ENCODE measurements at regions not wholly inside any gene's neighbourhood (a gene's known extent, or its start where the extent isn't known, plus 50 kb on each side); places are given as distances from the start of the nearest gene placed in this dataset.

- H3K36me3 Mint-ChIP-seq (ENCODE audit: low read depth, unreplicated experiment): no peaks in the 10 kb centered on the region
- Histone ChIP-seq H3K4me2 (ENCODE audit: low read length) (no peak overlapping the region), H4K20me1 (ENCODE audit: insufficient read depth, low read length) (no peaks in the 10 kb centered on the region), H3K27me3 (ENCODE audit: insufficient read depth, low read length) (no peaks in the 10 kb centered on the region), H3K36me3 (ENCODE audit: insufficient read depth, low read length) (no peaks in the 10 kb centered on the region), H3K4me1 (ENCODE audit: insufficient read depth, low read length) (peaks cover 10% of the 10 kb centered on the region), H3K9ac (ENCODE audit: low read length) (no peak overlapping the region), H3K79me2 (ENCODE audit: insufficient read depth, low read length) (no peaks in the 10 kb centered on the region), H3K27ac (ENCODE audit: low read depth, low read length) (no peak overlapping the region), H3K9me3 (ENCODE audit: insufficient read depth, low read depth, low read length) (no peaks in the 10 kb centered on the region), H2AFZ (ENCODE audit: low read depth, low read length) (no peak overlapping the region), H3K4me3 (ENCODE audit: insufficient read depth, low read depth, low read length) (no peak overlapping the region)
- H3K9me3 Mint-ChIP-seq (ENCODE audit: unreplicated experiment): no peaks in the 10 kb centered on the region
- TF ChIP-seq EZH2 (IDR thresholded peaks at IDR 0.05; ENCODE audit: insufficient read depth, low read length): no peak
- TF ChIP-seq, protein P1, sequence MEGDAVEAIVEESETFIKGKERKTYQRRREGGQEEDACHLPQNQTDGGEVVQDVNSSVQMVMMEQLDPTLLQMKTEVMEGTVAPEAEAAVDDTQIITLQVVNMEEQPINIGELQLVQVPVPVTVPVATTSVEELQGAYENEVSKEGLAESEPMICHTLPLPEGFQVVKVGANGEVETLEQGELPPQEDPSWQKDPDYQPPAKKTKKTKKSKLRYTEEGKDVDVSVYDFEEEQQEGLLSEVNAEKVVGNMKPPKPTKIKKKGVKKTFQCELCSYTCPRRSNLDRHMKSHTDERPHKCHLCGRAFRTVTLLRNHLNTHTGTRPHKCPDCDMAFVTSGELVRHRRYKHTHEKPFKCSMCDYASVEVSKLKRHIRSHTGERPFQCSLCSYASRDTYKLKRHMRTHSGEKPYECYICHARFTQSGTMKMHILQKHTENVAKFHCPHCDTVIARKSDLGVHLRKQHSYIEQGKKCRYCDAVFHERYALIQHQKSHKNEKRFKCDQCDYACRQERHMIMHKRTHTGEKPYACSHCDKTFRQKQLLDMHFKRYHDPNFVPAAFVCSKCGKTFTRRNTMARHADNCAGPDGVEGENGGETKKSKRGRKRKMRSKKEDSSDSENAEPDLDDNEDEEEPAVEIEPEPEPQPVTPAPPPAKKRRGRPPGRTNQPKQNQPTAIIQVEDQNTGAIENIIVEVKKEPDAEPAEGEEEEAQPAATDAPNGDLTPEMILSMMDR (IDR thresholded peaks at IDR 0.05; ENCODE audit: insufficient read depth, low read depth, low read length): no peak
- FAIRE-seq (no peak), DNase-seq (ENCODE audit: low read depth) (peak; percentile 52)
- H3K4me3 Mint-ChIP-seq (ENCODE audit: unreplicated experiment): no peak overlapping the region
- H3K4me1 Mint-ChIP-seq (ENCODE audit: low read depth, unreplicated experiment): peaks cover 5% of the 10 kb centered on the region
- H3K27ac Mint-ChIP-seq (ENCODE audit: unreplicated experiment): no peak overlapping the region
- no peaks in the 10 kb centered on the region for H3K27me3 Mint-ChIP-seq (ENCODE audit: low read depth, unreplicated experiment)
Observed at GRCh38 chr2:151040039-151040438, 221.6 kb downstream of the RBM43 start.

- no peaks in the 10 kb centered on the region for H3K36me3 Mint-ChIP-seq (ENCODE audit: low read depth, unreplicated experiment)
- DNase-seq (ENCODE audit: low read depth): no peak
- no peaks in the 10 kb centered on the region for H3K9me3 ChIP-seq (ENCODE audit: insufficient read depth, low read depth, low read length)
Observed at GRCh38 chr2:151038516-151038915, 223.1 kb downstream of the RBM43 start.

DNA sequence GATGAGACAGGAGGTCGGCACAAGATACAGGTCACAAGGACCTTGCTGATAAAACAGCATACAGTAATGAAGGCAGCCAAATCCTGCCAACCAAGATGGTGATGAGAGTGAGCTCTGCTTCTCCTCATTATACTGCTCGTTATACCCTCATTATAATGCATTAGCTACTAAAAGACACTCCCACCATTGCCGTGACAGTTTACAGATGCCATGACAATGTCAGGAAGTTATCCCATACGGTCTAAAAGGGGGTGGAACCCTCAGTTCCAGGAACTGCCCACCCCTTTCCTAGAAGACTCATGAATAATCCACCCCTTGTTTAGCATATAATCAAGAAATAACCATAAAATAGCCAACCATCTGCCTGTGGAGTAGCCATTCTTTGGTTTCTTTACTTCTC, 224.2 kb downstream of the RBM43 start:
- no peak for FAIRE-seq
- H3K4me3 Mint-ChIP-seq (ENCODE audit: unreplicated experiment): no peak overlapping the region

More at GRCh38 chr2:151038516-151038915, 223.1 kb downstream of the RBM43 start:
- H3K4me2 ChIP-seq (ENCODE audit: low read length): no peak overlapping the region
- H3K4me3 Mint-ChIP-seq (ENCODE audit: unreplicated experiment): no peak overlapping the region
- H3K4me3 ChIP-seq (ENCODE audit: insufficient read depth, low read depth, low read length): no peak overlapping the region
- H3K9me3 Mint-ChIP-seq (ENCODE audit: unreplicated experiment): no peaks in the 10 kb centered on the region
- peaks cover 6% of the 10 kb centered on the region for H3K4me1 ChIP-seq (ENCODE audit: insufficient read depth, low read length)
- no peaks in the 10 kb centered on the region for H3K36me3 ChIP-seq (ENCODE audit: insufficient read depth, low read length)
- no peak overlapping the region for H3K27ac ChIP-seq (ENCODE audit: low read depth, low read length)
- H3K27me3 Mint-ChIP-seq (ENCODE audit: low read depth, unreplicated experiment): no peaks in the 10 kb centered on the region
- TF ChIP-seq EZH2 (IDR thresholded peaks at IDR 0.05; ENCODE audit: insufficient read depth, low read length): no peak
- TF ChIP-seq, protein P1 (IDR thresholded peaks at IDR 0.05; ENCODE audit: insufficient read depth, low read depth, low read length): no peak
- H3K9ac ChIP-seq (ENCODE audit: low read length): no peak overlapping the region
- H3K79me2 ChIP-seq (ENCODE audit: insufficient read depth, low read length): no peaks in the 10 kb centered on the region
- no peaks in the 10 kb centered on the region for H4K20me1 ChIP-seq (ENCODE audit: insufficient read depth, low read length)
- no peak for FAIRE-seq
- no peak overlapping the region for H3K27ac Mint-ChIP-seq (ENCODE audit: unreplicated experiment)
- peaks cover 3% of the 10 kb centered on the region for H3K4me1 Mint-ChIP-seq (ENCODE audit: low read depth, unreplicated experiment)
- no peak overlapping the region for H2AFZ ChIP-seq (ENCODE audit: low read depth, low read length)
- H3K27me3 ChIP-seq (ENCODE audit: insufficient read depth, low read length): no peaks in the 10 kb centered on the region

More for the DNA sequence above, 224.2 kb downstream of the RBM43 start:
- DNase-seq (ENCODE audit: low read depth): no peak
- Mint-ChIP-seq H3K36me3 (ENCODE audit: low read depth, unreplicated experiment) (no peaks in the 10 kb centered on the region), H3K27ac (ENCODE audit: unreplicated experiment) (no peak overlapping the region), H3K9me3 (ENCODE audit: unreplicated experiment) (no peaks in the 10 kb centered on the region), H3K27me3 (ENCODE audit: low read depth, unreplicated experiment) (no peaks in the 10 kb centered on the region), H3K4me1 (ENCODE audit: low read depth, unreplicated experiment) (no peaks in the 10 kb centered on the region)
- no peak overlapping the region for H3K27ac ChIP-seq (ENCODE audit: low read depth, low read length)
- H3K79me2 ChIP-seq (ENCODE audit: insufficient read depth, low read length): no peaks in the 10 kb centered on the region
- H3K9ac ChIP-seq (ENCODE audit: low read length): no peak overlapping the region
- H3K4me3 ChIP-seq (ENCODE audit: insufficient read depth, low read depth, low read length): no peak overlapping the region
- H3K36me3 ChIP-seq (ENCODE audit: insufficient read depth, low read length): no peaks in the 10 kb centered on the region
- H3K4me1 ChIP-seq (ENCODE audit: insufficient read depth, low read length): no peaks in the 10 kb centered on the region
- H2AFZ ChIP-seq (ENCODE audit: low read depth, low read length): no peak overlapping the region
- H4K20me1 ChIP-seq (ENCODE audit: insufficient read depth, low read length): no peaks in the 10 kb centered on the region
- H3K27me3 ChIP-seq (ENCODE audit: insufficient read depth, low read length): no peaks in the 10 kb centered on the region
- no peak overlapping the region for H3K4me2 ChIP-seq (ENCODE audit: low read length)
- H3K9me3 ChIP-seq (ENCODE audit: insufficient read depth, low read depth, low read length): no peaks in the 10 kb centered on the region
- no peak for TF ChIP-seq EZH2 (IDR thresholded peaks at IDR 0.05; ENCODE audit: insufficient read depth, low read length)
- TF ChIP-seq, protein P1 (IDR thresholded peaks at IDR 0.05; ENCODE audit: insufficient read depth, low read depth, low read length): no peak

Measured in astrocyte (in vitro differentiated cells and primary cell).